Left lung (tissue), 4 donors: ENCODE measurements at regions not wholly inside any gene's neighbourhood (a gene's known extent, or its start where the extent isn't known, plus 50 kb on each side); places are given as distances from the start of the nearest gene placed in this dataset.
A peak's percentile ranks its signal among the peaks of the same experiment; 100 is the strongest.

Experiments
- ATAC-seq: fragments of 200-7000 bp; cut with Tn5 transposase; one replicate; pipeline ENCODE4 v1.9.1; 2020; ENCODE audit warnings: moderate library complexity
- DNase-seq, 4 donors: peaks; one replicate each; pipeline ENCODE4 v3.0.0-alpha.2; 2013 to 2020
- H3K27ac ChIP-seq, 2 donors: fragments of 200-600 bp; sonication (generic) in 1 of 2; one replicate each; pipeline versions ENCODE4 v1.5.0 to v1.8.0; 2020 to 2021
- H3K27me3 ChIP-seq, 2 donors: fragments of 200-600 bp; sonication (generic) in 1 of 2; one replicate each; pipeline versions ENCODE4 v1.5.0 to v1.8.0; 2020 to 2021
- H3K36me3 ChIP-seq, 2 donors: fragments of 200-600 bp; sonication (generic) in 1 of 2; one replicate each; pipeline versions ENCODE4 v1.5.0 to v1.8.0; 2020 to 2021
- H3K4me1 ChIP-seq, 2 donors: fragments of 200-600 bp; one replicate each; pipeline ENCODE4 v1.8.0; 2021
- H3K4me3 ChIP-seq, 2 donors: fragments of 200-600 bp; sonication (generic) in 1 of 2; one replicate each; pipeline versions ENCODE4 v1.5.0 to v1.8.0; 2020 to 2021; ENCODE audit warnings: mild to moderate bottlenecking in 1 of 2
- H3K9me3 ChIP-seq, 2 donors: fragments of 200-600 bp; sonication (generic) in 1 of 2; one replicate each; pipeline versions ENCODE4 v1.5.0 to v1.8.0; 2020 to 2021
- CTCF ChIP-seq, 2 donors: fragments of 200-600 bp; sonication (generic) in 1 of 2; IDR thresholded peaks; one replicate each; pipeline versions ENCODE4 v1.5.0 to v1.8.0; 2021; ENCODE audit warnings: antibody characterized with exemption in 2 of 2
- intact Hi-C, 2 donors: fragments of 100-400 bp; cut with DNase I; formaldehyde crosslinking; loops; one replicate each; pipeline versions ENCODE4 v1.11.2 to v1.14.2; 2022
- donor health status: DM: no; HTN: yes; CAD: no.
- donor health status: DM: no; HTN: no; CAD: no.

GRCh38 chr3:56930706-56931105, 129.0 kb upstream of the ARHGEF3 start:
- intact Hi-C loops, result no loop called here
- peaks cover 0 to 8% of the 10 kb centered on the region in 2 donors for H3K9me3 ChIP-seq

GRCh38 chr3:56929809-56930615, 128.3 kb upstream of the ARHGEF3 start:
- intact Hi-C loops, result no loop called here
- H3K27ac ChIP-seq, result peak overlapping the region in 1 of 2 donors; percentile 14
- ATAC-seq (no peak), DNase-seq (no peak)
- peaks cover 6 to 25% of the 10 kb centered on the region in 2 donors for H3K4me1 ChIP-seq
- peaks cover 0 to 8% of the 10 kb centered on the region in 2 donors for H3K9me3 ChIP-seq
- no peak for TF ChIP-seq CTCF (IDR thresholded peaks at IDR 0.05)
- no peaks in the 10 kb centered on the region for H3K36me3 ChIP-seq
- no peaks in the 10 kb centered on the region for H3K27me3 ChIP-seq
- H3K4me3 ChIP-seq, result no peak overlapping the region

More at GRCh38 chr3:56930706-56931105, 129.0 kb upstream of the ARHGEF3 start:
- ATAC-seq (no peak), DNase-seq (no peak)
- H3K4me1 ChIP-seq, result peaks cover 6 to 20% of the 10 kb centered on the region in 2 donors
- no peaks in the 10 kb centered on the region for H3K36me3 ChIP-seq
- no peak overlapping the region for H3K27ac ChIP-seq
- no peaks in the 10 kb centered on the region for H3K27me3 ChIP-seq
- no peak for TF ChIP-seq CTCF (IDR thresholded peaks at IDR 0.05)
- H3K4me3 ChIP-seq, result no peak overlapping the region

DNA sequence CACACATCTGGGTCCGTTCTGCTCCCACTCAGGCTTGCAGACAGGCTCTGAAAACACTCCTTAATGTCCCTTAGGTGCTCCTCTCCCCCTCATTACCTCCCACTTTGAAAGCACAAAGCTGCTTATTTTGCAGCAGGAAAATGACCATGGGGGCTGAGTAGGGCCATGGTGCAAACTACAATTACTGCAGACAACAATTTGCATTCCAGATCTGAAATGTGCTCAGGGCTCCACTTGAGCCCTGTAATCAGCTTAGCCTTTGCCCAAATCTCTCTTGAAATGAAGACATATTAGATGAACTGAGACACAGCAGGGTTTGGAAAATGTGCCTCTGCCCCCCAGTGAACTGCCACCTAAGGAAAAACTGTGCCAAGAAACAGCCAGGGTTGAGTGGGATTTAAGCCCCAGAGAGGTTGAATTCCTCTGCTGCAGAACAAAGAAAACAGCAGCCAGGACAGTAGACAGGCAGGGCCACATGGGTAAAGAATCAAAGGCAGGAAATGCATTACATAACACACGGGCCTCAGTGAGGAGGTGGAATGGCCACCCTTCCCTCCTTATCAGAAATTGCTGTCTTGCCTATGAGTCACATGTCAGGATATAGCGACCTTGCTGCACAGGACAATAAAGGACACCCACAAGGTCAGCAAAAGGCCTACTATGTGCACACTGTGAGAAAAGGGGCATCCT, 126.8 kb upstream of the ARHGEF3 start:
- Histone ChIP-seq H3K27me3 (no peaks in the 10 kb centered on the region), H3K36me3 (no peaks in the 10 kb centered on the region), H3K4me1 (peaks cover 8 to 34% of the 10 kb centered on the region in 2 donors), H3K27ac (peak overlapping the region in 1 of 2 donors; percentile 30), H3K4me3 (no peak overlapping the region), H3K9me3 (no peaks in the 10 kb centered on the region)
- ATAC-seq (peak; percentile 63), DNase-seq (no peak)
- intact Hi-C loops, result no loop called here
- TF ChIP-seq CTCF (IDR thresholded peaks at IDR 0.05), result no peak

- DNase-seq, result no peak
- H3K9me3 ChIP-seq, result no peaks in the 10 kb centered on the region
- TF ChIP-seq CTCF (IDR thresholded peaks at IDR 0.05), result no peak
- H3K4me1 ChIP-seq, result peaks cover 13 to 41% of the 10 kb centered on the region in 2 donors
- no peak for ATAC-seq
- H3K4me3 ChIP-seq, result no peak overlapping the region
- H3K27ac ChIP-seq, result peak overlapping the region in 1 of 2 donors; percentile 30
- intact Hi-C loops, result no loop called here
- H3K36me3 ChIP-seq, result no peaks in the 10 kb centered on the region
- no peaks in the 10 kb centered on the region for H3K27me3 ChIP-seq
These were observed 126.1 kb upstream of the ARHGEF3 start for GRCh38 chr3:56927855-56928254.

DNA sequence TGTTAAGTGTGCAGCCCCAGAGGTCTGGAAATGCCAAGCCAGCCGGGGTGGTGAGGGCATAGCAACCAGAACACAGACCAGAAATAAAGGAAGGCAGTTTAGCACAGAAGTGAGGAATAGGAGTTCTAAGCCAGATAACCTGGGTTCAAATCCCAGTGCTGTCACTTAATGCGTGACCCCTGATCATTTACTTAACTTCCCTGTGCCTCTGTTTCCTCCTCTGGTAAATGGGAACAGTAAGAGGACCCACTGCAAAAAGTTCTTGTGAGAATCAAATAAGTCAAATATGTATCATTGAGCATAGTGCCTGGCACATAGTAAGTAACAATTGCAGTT, 125.2 kb upstream of the ARHGEF3 start:
- ATAC-seq (no peak), DNase-seq (no peak)
- H3K27me3 ChIP-seq, result no peaks in the 10 kb centered on the region
- H3K27ac ChIP-seq, result peak overlapping the region in 1 of 2 donors; percentile 36
- no peaks in the 10 kb centered on the region for H3K36me3 ChIP-seq
- H3K4me1 ChIP-seq, result peaks cover 19 to 45% of the 10 kb centered on the region in 2 donors
- H3K9me3 ChIP-seq, result no peaks in the 10 kb centered on the region
- H3K4me3 ChIP-seq, result no peak overlapping the region
- no peak for TF ChIP-seq CTCF (IDR thresholded peaks at IDR 0.05)
- intact Hi-C loops, result no loop called here
